Skeletal muscle cell (primary cell): ENCODE measurements at regions not wholly inside any gene's neighbourhood (a gene's known extent, or its start where the extent isn't known, plus 50 kb on each side); places are given as distances from the start of the nearest gene placed in this dataset.
A peak's percentile ranks its signal among the peaks of the same experiment; 100 is the strongest.

Experiments used
- DNase-seq: peaks from one replicate; pipeline ENCODE4 v3.0.0-alpha.2; 2010; ENCODE audit warnings: low read depth
- H3K4me3 ChIP-seq: 2 replicates; pipeline ENCODE4 v1.5.1; 2011; ENCODE audit warnings: low read depth, mild to moderate bottlenecking, control low read depth, low read length, moderate library complexity

DNA sequence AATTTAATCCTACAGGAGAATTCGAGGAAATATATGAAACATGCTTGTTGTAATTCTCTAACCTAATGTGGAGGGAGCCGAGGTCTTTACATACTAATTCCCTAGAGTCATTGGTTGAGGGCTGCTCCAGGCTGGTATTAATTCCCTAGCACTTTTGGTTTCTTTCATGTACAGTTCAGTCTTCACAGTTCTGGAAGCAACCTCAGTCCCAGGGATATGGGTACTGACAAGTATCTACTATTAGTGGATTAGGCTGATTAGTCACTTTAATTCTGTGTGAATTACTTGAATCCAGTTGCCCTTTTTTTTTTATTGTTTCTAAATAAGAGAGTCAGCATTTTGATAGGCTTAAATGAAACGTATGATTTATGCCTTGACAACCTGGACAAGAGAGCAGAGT lies 172.3 kb upstream of the HTR2A start:
- no peak overlapping the region for H3K4me3 ChIP-seq
- no peak for DNase-seq

- H3K4me3 ChIP-seq = no peak overlapping the region
- DNase-seq = no peak
These were observed 170.5 kb upstream of the HTR2A start for GRCh38 chr13:47067306-47067705.

DNA sequence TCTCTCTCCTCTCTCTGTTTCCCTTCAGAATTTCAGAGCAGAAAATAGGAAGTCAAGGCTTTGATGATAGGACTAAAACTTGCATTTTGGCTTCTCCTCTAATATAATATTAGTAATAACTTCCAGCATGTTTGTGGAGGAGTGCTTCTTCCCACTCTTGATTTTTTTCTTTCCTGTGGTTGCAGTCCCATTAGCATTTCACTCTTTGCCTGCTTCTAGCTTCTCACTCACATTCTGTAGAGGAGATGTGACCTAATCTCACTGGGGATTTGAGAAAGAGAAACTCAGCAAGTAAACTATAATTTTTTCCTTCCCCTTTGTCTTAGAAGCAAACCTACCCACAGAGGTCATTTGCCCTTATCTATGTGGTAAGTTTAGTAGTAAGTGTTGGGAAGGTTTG lies 169.4 kb upstream of the HTR2A start:
- peak; percentile 19 for DNase-seq
- H3K4me3 ChIP-seq = no peak overlapping the region

- no peak for DNase-seq
- no peak overlapping the region for H3K4me3 ChIP-seq
These were observed 167.5 kb upstream of the HTR2A start for GRCh38 chr13:47064381-47064780.

DNA sequence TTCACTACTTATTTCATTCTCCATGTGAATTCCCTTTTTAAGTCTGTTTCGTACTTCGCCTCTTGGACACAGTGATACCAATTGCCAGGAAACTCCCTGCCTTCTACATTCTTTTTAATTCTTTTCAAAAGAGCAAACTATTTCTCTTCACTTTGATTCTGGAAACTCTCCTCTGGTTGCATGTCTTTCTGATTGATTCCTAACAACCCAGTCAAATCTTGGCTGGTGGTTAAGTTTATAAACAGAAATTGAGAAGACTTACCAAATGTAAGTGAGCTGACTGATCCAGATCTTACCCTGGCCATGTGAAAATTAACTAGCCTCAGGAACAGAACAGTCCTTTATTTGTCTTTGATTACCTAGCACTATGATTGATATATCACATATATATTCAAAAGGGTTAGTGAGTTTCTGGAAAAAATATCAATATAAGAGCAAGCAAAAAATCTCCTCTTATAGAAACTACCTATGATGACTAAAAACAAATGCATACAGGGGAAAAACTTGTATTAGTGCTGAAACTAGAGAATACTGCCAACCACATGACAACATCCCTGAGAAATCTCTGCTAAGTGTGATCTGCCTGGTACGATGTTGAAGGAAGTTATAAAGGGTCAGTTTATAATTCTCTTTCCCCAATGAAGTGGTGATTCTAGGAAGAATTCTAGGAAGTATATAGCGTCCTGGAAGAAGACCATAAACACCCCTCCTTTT lies 152.6 kb upstream of the HTR2A start:
- DNase-seq = no peak
- H3K4me3 ChIP-seq = no peak overlapping the region

DNA sequence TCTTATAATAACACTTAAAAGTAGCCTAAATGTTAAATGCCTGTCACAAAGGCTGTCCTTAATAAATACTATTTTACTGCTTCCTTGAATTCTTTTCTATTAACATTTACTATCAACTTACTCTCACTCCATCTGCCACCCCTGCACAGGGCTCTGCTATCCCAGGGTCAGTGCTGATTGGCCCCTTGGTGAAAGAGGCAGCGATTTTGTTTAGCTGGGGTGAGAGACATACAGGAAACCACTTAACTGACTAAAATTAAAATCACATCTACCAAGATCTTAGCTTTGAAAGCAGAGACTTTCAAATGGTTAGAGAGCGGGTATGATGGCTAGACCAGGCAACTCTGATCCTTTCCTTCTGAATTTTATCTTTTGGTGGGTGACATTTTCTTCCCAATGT lies 149.9 kb upstream of the HTR2A start:
- DNase-seq = no peak
- no peak overlapping the region for H3K4me3 ChIP-seq

DNA sequence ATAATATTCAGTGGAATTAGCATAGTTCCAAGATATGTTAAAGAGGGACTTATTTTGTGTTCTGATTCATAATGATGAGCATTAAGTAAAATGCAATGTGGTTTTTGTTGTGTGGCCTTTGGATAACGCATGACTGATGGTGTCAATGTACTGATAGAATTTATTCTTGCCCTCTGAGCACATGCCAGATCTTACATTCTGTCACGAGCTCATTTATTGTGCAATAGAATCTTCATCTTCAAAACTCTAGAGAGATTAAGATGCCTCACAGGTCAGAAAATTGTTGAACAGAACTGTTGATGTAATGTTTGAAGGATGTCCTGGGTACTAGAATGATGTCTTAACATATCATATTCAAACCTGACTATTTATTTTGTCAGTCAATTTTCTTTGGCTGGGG lies 148.0 kb upstream of the HTR2A start:
- H3K4me3 ChIP-seq = no peak overlapping the region
- peak; percentile 63 for DNase-seq

DNA sequence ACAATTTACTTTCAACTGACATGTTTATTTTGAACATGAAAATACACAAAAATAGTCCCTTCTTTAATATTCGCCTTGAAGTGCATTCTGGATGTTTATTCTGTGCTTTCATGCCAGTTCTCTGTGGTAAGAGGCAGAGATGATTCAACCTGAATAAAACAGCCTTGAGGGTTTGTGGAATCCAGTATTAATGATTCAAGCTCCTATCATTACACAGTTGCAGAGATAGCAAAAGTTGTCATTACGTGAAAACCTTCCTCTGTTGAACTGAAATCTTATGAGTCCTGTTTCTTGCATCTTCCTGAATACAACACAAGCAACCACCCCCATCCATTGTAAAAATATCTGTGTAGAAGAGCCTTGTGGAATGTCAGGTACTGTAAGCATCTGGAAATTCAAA lies 142.3 kb upstream of the HTR2A start:
- peak; percentile 73 for DNase-seq
- H3K4me3 ChIP-seq = no peak overlapping the region

GRCh38 chr13:47038188-47038587 lies 141.3 kb upstream of the HTR2A start:
- H3K4me3 ChIP-seq = no peak overlapping the region
- DNase-seq = no peak

- no peak overlapping the region for H3K4me3 ChIP-seq
- no peak for DNase-seq
These were observed 139.6 kb upstream of the HTR2A start for GRCh38 chr13:47036294-47037008.

DNA sequence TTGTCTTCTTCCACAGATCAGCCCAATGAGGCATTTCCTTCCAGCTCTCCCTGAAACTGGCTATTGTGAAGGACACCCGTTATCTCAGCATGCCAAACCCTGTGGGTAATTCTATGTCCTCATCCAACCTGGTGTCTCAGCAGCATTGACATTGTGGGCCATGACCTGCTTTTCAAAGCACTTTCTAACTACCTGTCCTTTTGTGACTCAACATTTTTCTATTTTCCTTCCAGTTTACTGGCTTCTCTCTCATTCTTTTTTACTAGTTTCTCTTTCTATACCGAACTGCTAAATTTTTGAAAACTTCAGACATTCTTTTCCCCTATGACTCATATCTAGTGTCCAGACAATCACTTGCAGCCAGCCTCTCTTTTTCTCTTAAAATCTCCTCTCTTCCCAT lies 136.4 kb upstream of the HTR2A start:
- peak overlapping the region; percentile 27 for H3K4me3 ChIP-seq
- peak; percentile 22 for DNase-seq

- no peak overlapping the region for H3K4me3 ChIP-seq
- no peak for DNase-seq
These were observed 131.1 kb upstream of the HTR2A start for GRCh38 chr13:47027780-47028437.

- no peak overlapping the region for H3K4me3 ChIP-seq
- no peak for DNase-seq
These were observed 129.1 kb upstream of the HTR2A start for GRCh38 chr13:47025791-47026447.

DNA sequence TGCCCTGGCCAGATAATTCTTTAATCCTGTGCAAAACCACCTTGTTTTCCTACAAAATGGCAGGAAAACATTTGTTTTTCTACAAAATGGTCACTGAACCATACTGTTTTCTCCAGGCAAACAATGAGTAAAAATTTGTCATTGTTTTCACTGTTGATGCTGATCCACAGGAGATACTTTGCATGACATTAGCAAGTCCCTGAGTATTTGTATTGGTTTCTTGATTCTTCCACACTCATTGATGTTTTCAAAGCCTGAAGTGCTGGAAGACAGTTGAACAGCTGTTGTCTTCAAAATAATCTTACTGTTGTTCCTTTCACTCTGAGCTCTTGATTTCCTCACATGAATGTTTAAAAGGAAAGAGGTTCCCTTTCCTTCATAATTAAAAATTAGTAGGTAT lies 123.1 kb upstream of the HTR2A start:
- no peak for DNase-seq
- no peak overlapping the region for H3K4me3 ChIP-seq

GRCh38 chr13:47017476-47017875 lies 120.6 kb upstream of the HTR2A start:
- H3K4me3 ChIP-seq = no peak overlapping the region
- DNase-seq = no peak

GRCh38 chr13:47008318-47008717 lies 111.5 kb upstream of the HTR2A start:
- DNase-seq = no peak
- H3K4me3 ChIP-seq = no peak overlapping the region

GRCh38 chr13:47005756-47006414 lies 109.0 kb upstream of the HTR2A start:
- H3K4me3 ChIP-seq = no peak overlapping the region
- DNase-seq = no peak

GRCh38 chr13:47004540-47004939 lies 107.7 kb upstream of the HTR2A start:
- DNase-seq = no peak
- no peak overlapping the region for H3K4me3 ChIP-seq

DNA sequence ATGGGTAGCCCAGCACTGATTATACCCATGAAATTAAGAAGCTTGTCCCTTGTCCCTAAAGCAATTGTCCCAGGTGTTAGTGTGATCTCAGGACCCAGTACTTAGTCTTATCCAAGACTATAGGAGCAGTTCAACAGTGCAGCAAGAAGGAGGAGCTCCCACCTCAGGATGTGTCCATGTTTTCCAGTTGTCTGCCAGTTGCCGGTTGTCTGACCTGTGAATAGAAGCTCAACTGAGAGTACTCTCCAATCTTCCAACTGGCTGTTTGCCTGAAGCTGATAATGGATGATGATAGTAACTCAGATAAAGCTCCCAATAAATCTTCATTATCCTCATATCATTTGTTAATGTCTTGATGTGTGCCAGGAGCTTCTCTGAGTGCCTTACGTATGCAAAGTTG lies 107.2 kb upstream of the HTR2A start:
- DNase-seq = peak; percentile 7
- no peak overlapping the region for H3K4me3 ChIP-seq

DNA sequence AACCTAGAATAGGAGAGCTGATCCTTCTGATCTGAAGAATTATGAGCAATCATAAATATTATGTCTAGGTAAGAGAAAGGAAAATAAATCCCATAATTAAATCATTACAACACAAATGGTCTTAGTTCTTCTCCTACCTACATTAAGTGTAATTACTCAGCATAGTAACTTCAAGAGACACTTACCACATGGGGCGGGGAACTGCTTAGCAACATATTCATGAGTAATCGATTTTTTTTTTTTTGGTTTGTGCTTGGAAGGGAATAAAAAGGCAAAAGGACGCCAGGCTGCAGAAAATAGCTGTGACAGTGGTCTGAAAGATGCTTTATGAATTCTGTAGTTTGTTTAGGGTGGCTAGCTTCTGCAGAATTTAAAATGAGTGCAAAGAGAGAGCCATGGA lies 103.3 kb upstream of the HTR2A start:
- DNase-seq = no peak
- H3K4me3 ChIP-seq = no peak overlapping the region
